H9 (cell line): ENCODE measurements at regions not wholly inside any gene's neighbourhood (a gene's known extent, or its start where the extent isn't known, plus 50 kb on each side); places are given as distances from the start of the nearest gene placed in this dataset.

Experiments used
- DNase-seq: peaks from one replicate; pipeline ENCODE4 v3.0.0-alpha.2; 2017
- H2AFZ ChIP-seq: one replicate; pipeline ENCODE4 v1.6.1; 2013; ENCODE audit warnings: mild to moderate bottlenecking, low read length, control low read depth, moderate library complexity
- H2AK5ac ChIP-seq: 2 replicates; pipeline ENCODE4 v1.6.1; 2013; ENCODE audit warnings: low read length, control low read depth, mixed read lengths; ENCODE audit not compliant: insufficient read length
- H2BK120ac ChIP-seq: one replicate; pipeline ENCODE4 v1.6.1; 2013; ENCODE audit warnings: low read depth, mild to moderate bottlenecking, low read length, control low read depth, inconsistent platforms; ENCODE audit not compliant: poor library complexity, severe bottlenecking
- H2BK12ac ChIP-seq: 2 replicates; pipeline ENCODE4 v1.6.1; 2013; ENCODE audit warnings: low read length, control low read depth, mixed read lengths, low read depth; ENCODE audit not compliant: insufficient read length
- H2BK15ac ChIP-seq: 2 replicates; pipeline ENCODE4 v1.6.1; 2013; ENCODE audit warnings: low read depth, low read length, control low read depth
- H2BK20ac ChIP-seq: one replicate; pipeline ENCODE4 v1.6.1; 2013; ENCODE audit warnings: low read depth, mild to moderate bottlenecking, low read length, control low read depth, inconsistent platforms; ENCODE audit not compliant: poor library complexity, severe bottlenecking
- H2BK5ac ChIP-seq: 2 replicates; pipeline ENCODE4 v1.6.1; 2013; ENCODE audit warnings: low read length, control low read depth, mixed read lengths; ENCODE audit not compliant: insufficient read length
- H3K14ac ChIP-seq: 2 replicates; pipeline ENCODE4 v1.6.1; 2013; ENCODE audit warnings: low read length, control low read depth; ENCODE audit not compliant: insufficient read depth
- H3K18ac ChIP-seq: 2 replicates; pipeline ENCODE4 v1.6.1; 2013; ENCODE audit warnings: low read depth, mild to moderate bottlenecking, mixed read lengths, low read length, control low read depth; ENCODE audit not compliant: insufficient read length
- H3K23ac ChIP-seq: 2 replicates; pipeline ENCODE4 v1.6.1; 2013; ENCODE audit warnings: low read length, control low read depth, mixed read lengths, low read depth; ENCODE audit not compliant: insufficient read length
- H3K23me2 ChIP-seq: 2 replicates; pipeline ENCODE4 v1.6.1; 2013; ENCODE audit warnings: low read depth, mild to moderate bottlenecking, mixed read lengths, low read length, control low read depth; ENCODE audit not compliant: insufficient read length, poor library complexity, severe bottlenecking
- H3K27ac ChIP-seq: 2 replicates; pipeline ENCODE4 v1.5.1; 2013; ENCODE audit warnings: low read length, control low read depth, mixed read lengths, low read depth; ENCODE audit not compliant: insufficient read length
- H3K27me3 ChIP-seq: 2 replicates; pipeline ENCODE4 v1.6.1; 2013; ENCODE audit warnings: low read length, control low read depth, inconsistent platforms; ENCODE audit not compliant: insufficient read depth
- H3K4ac ChIP-seq: 2 replicates; pipeline ENCODE4 v1.6.1; 2013; ENCODE audit warnings: low read depth, mild to moderate bottlenecking, control low read depth, inconsistent platforms, low read length, moderate library complexity
- H3K4me1 ChIP-seq: 2 replicates; pipeline ENCODE4 v1.6.1; 2013; ENCODE audit warnings: low read length, control low read depth, inconsistent platforms; ENCODE audit not compliant: insufficient read depth
- H3K4me2 ChIP-seq: 2 replicates; pipeline ENCODE4 v1.6.1; 2013; ENCODE audit warnings: low read length, control low read depth, mixed read lengths; ENCODE audit not compliant: insufficient read length, insufficient read depth
- H3K56ac ChIP-seq: 2 replicates; pipeline ENCODE4 v1.6.1; 2013; ENCODE audit warnings: low read depth, mild to moderate bottlenecking, mixed read lengths, low read length, control low read depth; ENCODE audit not compliant: insufficient read length
- H3K79me1 ChIP-seq: 2 replicates; pipeline ENCODE4 v1.6.1; 2013; ENCODE audit warnings: low read depth, mild to moderate bottlenecking, moderate library complexity, low read length, control low read depth, inconsistent platforms; ENCODE audit not compliant: insufficient read depth, poor library complexity, severe bottlenecking
- H3K79me2 ChIP-seq: 2 replicates; pipeline ENCODE4 v1.6.1; 2013; ENCODE audit warnings: low read length, control low read depth, inconsistent platforms; ENCODE audit not compliant: insufficient read depth
- H3K9ac ChIP-seq: 2 replicates; pipeline ENCODE4 v1.6.1; 2013; ENCODE audit warnings: low read length, control low read depth, mixed read lengths; ENCODE audit not compliant: insufficient read length; ENCODE audit errors: extremely low read depth
- H3K9me3 ChIP-seq: one replicate; pipeline ENCODE4 v1.6.1; 2013; ENCODE audit warnings: low read depth, low read length, inconsistent platforms; ENCODE audit not compliant: control insufficient read depth
- H3T11ph ChIP-seq: one replicate; pipeline ENCODE4 v1.6.1; 2013; ENCODE audit warnings: mild to moderate bottlenecking, low read length, control low read depth, inconsistent platforms
- H4K20me1 ChIP-seq: one replicate; pipeline ENCODE4 v1.6.1; 2013; ENCODE audit not compliant: control insufficient read depth, insufficient read length, insufficient read depth
- H4K5ac ChIP-seq: 2 replicates; pipeline ENCODE4 v1.6.1; 2013; ENCODE audit warnings: low read depth, mild to moderate bottlenecking, mixed read lengths, low read length, control low read depth; ENCODE audit not compliant: insufficient read length
- H4K8ac ChIP-seq: replicated peaks from 2 replicates; pipeline ENCODE4 v1.6.1; 2013; ENCODE audit warnings: low read length, control low read depth, mixed read lengths, low read depth; ENCODE audit not compliant: insufficient read length
- H4K91ac ChIP-seq: 2 replicates; pipeline ENCODE4 v1.6.1; 2013; ENCODE audit warnings: low read depth, mild to moderate bottlenecking, moderate library complexity, mixed read lengths, low read length, control low read depth; ENCODE audit not compliant: insufficient read length
- H3K27ac Mint-ChIP-seq, 3 experiments: 2 replicates in 2 of 3; 3 replicates in 1 of 3; pipeline ENCODE4 v1.8.0; 2020 to 2021; ENCODE audit warnings: mixed read lengths in 3 of 3, mild to moderate bottlenecking in 1 of 3, moderate library complexity in 1 of 3
- H3K27me3 Mint-ChIP-seq: 2 replicates; pipeline ENCODE4 v1.8.0; 2021; ENCODE audit warnings: low read depth, mild to moderate bottlenecking, moderate library complexity, mixed read lengths
- H3K36me3 Mint-ChIP-seq, 3 experiments: 2 replicates in 2 of 3; 3 replicates in 1 of 3; pipeline ENCODE4 v1.8.0; 2020 to 2021; ENCODE audit warnings: low read depth in 3 of 3, mixed read lengths in 3 of 3; ENCODE audit not compliant: insufficient read depth in 1 of 3
- H3K4me1 Mint-ChIP-seq, 2 experiments: 2 replicates each; pipeline ENCODE4 v1.8.0; 2020; ENCODE audit warnings: mixed read lengths in 2 of 2
- H3K4me3 Mint-ChIP-seq, 2 experiments: 2 replicates in 1 of 2; 3 replicates in 1 of 2; pipeline ENCODE4 v1.8.0; 2020 to 2021; ENCODE audit warnings: mild to moderate bottlenecking in 2 of 2, mixed read lengths in 2 of 2, moderate library complexity in 1 of 2
- H3K9me3 Mint-ChIP-seq, 2 experiments: 2 replicates in 1 of 2; 3 replicates in 1 of 2; pipeline ENCODE4 v1.8.0; 2020; ENCODE audit warnings: mild to moderate bottlenecking in 2 of 2, mixed read lengths in 2 of 2, moderate library complexity in 1 of 2
- WGBS: extraction: QIAGEN DNeasy Blood & Tissue Kit; methylation state at CpG from one replicate; pipeline ENCODE4 v1.1.7; 2013; ENCODE audit warnings: missing lambda C conversion rate, low lambda C conversion rate, mixed read lengths; ENCODE audit not compliant: insufficient read length; ENCODE audit errors: extremely low coverage; 5-methylcytosine and 5-hydroxymethylcytosine counted together
- TF ChIP-seq, protein P1 (sequence below): fragments of 200-600 bp; sonication (generic); conservative IDR thresholded peaks from 3 replicates; pipeline ENCODE4 v1.8.0; 2021; ENCODE audit warnings: antibody characterized with exemption, mild to moderate bottlenecking

DNA sequence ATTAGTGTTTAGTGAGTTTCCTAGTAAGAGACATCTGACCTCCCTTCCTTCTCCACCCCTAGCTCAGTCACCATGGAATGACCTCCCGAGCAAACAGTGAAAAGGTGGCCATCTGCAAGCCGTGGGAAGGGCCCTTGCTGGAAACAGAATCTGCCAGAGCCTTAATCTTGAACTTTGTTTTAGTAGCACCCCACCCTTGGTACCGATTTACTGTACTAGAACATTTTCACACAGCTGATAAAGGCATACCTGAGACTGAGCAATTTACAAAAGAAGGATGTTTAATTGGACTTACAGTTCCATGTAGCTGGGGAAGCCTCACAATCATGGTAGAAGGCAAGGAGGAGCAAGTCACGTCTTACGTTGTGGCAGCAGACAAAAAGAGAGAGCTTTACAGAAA is 655.8 kb downstream of the TSN start:
- no peak overlapping the region for H4K8ac ChIP-seq
- H3K18ac ChIP-seq = no peak overlapping the region
- H3K27me3 Mint-ChIP-seq = no peaks in the 10 kb centered on the region
- H2BK5ac ChIP-seq = no peak overlapping the region
- H3K9me3 Mint-ChIP-seq = peaks cover 11 to 16% of the 10 kb centered on the region in 2 experiments
- no CpG with 5 or more reads among the region's 5 CpGs for WGBS
- H2AFZ ChIP-seq = no peak overlapping the region
- H3K27ac ChIP-seq = no peak overlapping the region
- H3K27me3 ChIP-seq = no peaks in the 10 kb centered on the region
- no peak overlapping the region for H3K14ac ChIP-seq
- DNase-seq = no peak
- no peak overlapping the region for H4K91ac ChIP-seq
- H3K79me1 ChIP-seq = no peaks in the 10 kb centered on the region
- no peak overlapping the region for H3K4me2 ChIP-seq
- H3K4me1 Mint-ChIP-seq = peaks cover 0 to 10% of the 10 kb centered on the region in 2 experiments; a peak in 2 of 4 replicates
- no peak overlapping the region for H3K56ac ChIP-seq
- H3T11ph ChIP-seq = no peak overlapping the region
- H2BK15ac ChIP-seq = no peak overlapping the region
- H3K4me1 ChIP-seq = no peaks in the 10 kb centered on the region
- no peaks in the 10 kb centered on the region for H3K23me2 ChIP-seq
- H3K27ac Mint-ChIP-seq = no peak overlapping the region
- H3K4me3 Mint-ChIP-seq = no peak overlapping the region
- TF ChIP-seq, protein P1, sequence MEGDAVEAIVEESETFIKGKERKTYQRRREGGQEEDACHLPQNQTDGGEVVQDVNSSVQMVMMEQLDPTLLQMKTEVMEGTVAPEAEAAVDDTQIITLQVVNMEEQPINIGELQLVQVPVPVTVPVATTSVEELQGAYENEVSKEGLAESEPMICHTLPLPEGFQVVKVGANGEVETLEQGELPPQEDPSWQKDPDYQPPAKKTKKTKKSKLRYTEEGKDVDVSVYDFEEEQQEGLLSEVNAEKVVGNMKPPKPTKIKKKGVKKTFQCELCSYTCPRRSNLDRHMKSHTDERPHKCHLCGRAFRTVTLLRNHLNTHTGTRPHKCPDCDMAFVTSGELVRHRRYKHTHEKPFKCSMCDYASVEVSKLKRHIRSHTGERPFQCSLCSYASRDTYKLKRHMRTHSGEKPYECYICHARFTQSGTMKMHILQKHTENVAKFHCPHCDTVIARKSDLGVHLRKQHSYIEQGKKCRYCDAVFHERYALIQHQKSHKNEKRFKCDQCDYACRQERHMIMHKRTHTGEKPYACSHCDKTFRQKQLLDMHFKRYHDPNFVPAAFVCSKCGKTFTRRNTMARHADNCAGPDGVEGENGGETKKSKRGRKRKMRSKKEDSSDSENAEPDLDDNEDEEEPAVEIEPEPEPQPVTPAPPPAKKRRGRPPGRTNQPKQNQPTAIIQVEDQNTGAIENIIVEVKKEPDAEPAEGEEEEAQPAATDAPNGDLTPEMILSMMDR = no peak
- H3K9me3 ChIP-seq = no peaks in the 10 kb centered on the region
- H2BK120ac ChIP-seq = no peak overlapping the region
- no peaks in the 10 kb centered on the region for H3K79me2 ChIP-seq
- peaks cover 3 to 11% (median 9%) of the 10 kb centered on the region in 3 experiments; a peak in 6 of 7 replicates for H3K36me3 Mint-ChIP-seq
- no peak overlapping the region for H4K5ac ChIP-seq
- no peak overlapping the region for H3K4ac ChIP-seq
- no peak overlapping the region for H3K23ac ChIP-seq
- no peak overlapping the region for H2BK12ac ChIP-seq
- H2BK20ac ChIP-seq = no peak overlapping the region
- H2AK5ac ChIP-seq = no peak overlapping the region
- no peak overlapping the region for H3K9ac ChIP-seq
- no peaks in the 10 kb centered on the region for H4K20me1 ChIP-seq
